ENCODE measurements at regions not wholly inside any gene's neighbourhood (a gene's known extent, or its start where the extent isn't known, plus 50 kb on each side); places are given as distances from the start of the nearest gene placed in this dataset.
"Not testable (repeated sequence)": the region's sequence is repeated elsewhere in the genome, so short reads cannot be mapped to it uniquely, and the experiment has no call there.

DNA sequence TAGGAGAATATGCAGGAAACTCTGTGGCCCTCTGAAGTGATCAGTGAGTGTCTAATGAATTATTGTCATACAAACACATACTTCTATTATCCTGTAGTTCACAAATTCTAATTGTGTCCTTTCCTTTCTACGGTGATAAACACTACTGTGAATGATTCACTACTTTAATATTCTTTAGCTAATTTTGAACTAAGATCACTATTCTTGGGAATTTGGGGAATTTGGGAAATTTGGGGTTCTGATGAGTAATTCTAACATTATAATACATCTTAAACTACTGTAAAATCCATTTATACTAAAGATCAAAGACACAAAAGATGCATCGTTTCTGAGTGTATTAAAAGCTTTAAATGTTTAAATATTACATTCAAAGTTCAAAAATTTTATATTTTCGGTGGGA, 1287.2 kb upstream of the CITED2 start:
- DNase-seq (ENCODE audit: low spot score) = no peak

DNA sequence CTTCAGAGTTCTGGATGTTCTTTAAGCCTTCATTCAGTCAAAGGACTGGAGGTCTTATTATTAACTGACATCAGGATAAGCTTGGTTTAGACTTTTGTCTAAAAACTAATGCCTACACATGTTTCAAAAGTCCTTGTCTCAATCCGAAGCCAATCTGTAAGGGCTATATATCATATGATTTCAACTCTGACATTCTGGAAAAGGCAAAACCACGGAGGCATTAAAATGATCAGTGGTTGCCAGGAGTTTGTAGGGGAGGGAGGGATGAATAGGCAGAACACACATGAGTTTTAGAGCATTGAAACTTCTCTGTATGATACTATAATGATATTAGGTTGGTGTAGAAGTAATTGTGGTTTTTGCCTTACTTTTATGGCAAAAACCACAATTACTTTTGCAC, 1285.8 kb upstream of the CITED2 start:
- DNase-seq (ENCODE audit: low spot score) = no peak

DNA sequence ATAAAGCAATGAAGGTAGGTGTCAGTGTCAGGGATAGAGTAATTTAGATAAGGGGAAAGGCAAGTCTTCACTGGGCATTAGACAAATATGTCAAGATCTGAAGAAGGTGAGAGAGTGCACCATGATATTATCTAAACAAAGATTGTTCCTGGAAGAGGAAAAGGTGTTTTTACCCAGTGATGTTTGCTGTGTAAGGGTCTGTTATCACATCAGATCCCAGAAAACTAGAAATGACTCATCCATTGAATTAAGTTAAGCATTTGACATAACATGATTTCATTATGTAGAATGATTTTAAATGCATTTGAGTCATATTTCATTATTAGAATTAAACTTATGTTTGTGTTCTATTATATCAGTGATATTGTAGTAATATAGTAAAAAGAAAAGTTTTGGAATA, 1279.5 kb upstream of the CITED2 start:
- DNase-seq (ENCODE audit: low spot score) = no peak

DNA sequence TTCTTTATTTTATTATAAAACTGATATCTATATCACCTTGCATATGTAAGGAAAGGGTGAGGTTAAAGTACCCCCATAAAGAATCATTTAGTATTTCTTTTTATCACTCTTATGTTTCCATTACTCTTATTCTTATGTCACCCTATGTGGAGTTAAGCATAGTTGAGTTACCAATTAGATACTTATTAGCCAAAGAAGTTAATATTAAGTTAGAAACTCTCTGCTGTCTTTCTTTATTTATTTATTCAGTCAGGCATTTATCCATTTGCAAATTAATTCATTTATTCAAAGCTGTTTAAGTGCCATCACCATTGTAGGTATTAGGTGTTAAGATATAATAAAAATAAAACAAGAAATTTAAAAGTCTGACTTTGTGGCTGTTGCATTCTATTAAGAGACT, 1279.1 kb upstream of the CITED2 start:
- DNase-seq (ENCODE audit: low spot score) = no peak

DNA sequence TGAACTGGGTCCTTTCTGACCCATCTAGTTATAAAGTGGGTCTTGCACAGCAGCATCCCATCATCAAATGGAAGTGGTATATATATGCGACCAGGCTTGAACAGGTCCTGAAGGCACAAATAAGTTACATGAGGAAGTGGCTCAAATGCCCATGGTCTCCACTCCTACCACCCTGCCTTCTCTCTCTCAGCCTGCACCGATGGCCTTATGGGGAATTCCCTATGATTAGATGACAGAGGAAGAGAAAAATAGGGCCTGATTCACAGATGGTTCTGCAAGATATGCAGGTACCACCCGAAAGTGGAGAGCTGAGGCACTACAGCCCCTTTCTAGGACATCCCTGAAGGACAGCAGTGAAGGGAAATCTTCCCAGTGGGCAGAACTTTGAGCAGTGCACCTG, 1275.1 kb upstream of the CITED2 start:
- DNase-seq (ENCODE audit: low spot score) = not testable (repeated sequence)

DNA sequence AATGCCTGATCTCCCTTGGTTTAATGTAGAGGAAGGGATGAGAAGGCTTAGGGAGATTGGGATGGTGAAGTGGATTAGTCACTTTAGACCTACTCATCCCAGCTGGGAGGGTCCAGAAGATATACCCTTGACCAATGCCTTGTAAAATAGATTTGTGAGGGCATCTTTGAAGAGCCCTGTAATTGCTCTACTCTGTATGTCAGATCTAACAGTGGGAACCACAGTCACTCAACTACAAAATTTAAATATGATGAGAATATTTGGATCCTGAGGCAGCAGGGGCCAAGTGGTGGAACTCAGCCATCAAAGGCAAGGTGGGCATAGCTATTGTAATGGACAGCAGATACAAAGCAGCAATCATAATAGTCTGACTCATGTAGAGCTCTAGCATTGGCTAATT, 1272.9 kb upstream of the CITED2 start:
- DNase-seq (ENCODE audit: low spot score) = not testable (repeated sequence)

DNA sequence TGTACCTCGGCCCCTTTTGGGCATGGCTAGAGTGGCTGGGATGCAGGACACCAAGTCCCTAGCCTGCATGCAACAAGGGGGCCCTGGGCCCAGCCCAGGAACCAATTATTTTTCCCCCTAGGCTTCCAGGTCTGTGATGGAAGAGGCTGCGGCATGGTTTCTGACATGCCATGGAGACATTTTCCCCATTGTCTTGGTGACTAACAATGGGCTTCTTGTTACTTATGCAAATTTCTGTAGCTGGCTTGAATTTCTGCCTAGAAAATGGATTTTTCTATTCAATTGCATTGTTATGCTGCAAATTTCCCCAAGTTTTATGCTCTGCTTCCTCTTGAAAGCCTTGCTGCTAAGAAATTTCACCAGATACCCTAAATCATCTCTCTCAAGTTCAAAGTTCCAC, 1269.6 kb upstream of the CITED2 start:
- DNase-seq (ENCODE audit: low spot score) = no peak

DNA sequence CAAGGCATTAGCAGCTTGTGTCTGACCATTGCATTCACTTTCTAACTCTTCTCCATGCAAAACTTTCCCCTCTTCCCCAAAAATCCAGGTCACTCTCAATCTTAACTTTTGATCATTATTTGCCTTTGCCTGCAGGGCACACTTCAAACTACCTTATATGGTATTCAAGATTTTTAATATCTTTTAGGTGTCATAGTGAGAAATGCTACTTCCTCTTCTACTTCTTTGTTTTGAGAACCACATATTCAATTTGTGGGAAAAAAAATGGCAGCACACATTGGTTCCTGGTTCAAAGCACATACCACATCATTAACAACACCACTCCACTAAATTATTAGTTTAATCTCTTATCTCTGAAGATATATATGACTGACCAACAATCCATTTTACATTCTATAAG, 1267.0 kb upstream of the CITED2 start:
- DNase-seq (ENCODE audit: low spot score) = no peak

DNA sequence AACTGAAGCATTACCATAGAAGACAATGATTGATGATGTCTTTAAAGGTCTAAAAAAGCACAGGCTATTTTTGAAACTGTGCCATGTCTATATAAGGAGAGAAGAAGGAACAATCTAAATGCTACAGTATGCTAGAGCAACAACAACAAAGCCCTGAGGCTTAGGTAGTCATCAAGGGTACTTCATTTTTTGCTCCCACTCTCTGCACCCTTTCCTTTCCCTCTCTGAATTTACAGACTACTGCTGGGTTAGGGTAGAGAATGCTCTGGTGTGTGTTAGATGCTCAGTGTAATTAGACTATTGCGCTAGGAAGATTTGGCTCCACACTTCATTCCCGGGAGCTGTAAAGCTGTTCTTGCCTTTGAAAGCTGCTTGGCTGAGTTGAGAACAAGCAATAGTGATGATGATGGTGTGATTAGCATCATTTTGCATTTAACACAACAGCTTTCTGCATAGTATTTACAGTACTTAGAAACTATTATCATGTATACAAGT, 1262.5 kb upstream of the CITED2 start:
- DNase-seq (ENCODE audit: low spot score) = no peak

DNA sequence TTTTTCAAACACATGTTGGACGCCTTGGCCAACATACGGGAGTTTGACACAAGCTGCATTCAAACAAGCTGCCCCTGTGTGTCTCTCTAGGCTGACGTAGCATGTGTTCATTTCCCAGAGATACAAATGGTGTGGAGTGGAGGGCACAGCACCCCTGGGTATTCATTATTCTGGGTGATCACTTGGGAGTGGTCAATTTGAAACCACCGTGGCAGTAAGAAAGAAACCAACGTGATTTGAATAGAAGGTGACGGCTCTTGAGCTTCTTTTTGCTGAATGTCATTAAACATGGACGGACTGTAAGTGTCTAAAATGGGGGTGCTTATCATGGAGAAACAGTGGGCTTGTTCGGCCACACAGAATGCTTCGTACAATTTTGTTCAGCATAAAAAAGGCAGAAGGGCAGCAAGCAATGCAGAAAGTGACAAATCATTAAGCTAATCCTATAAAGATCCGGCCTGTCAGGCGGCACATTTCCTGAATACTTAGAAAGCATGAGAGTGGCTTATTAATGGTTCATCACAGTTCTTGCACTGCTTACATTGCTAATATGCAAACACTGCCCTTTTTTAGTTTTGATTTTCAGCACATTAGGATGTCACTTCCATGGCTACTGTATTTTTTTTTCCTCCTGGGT, 1261.9 kb upstream of the CITED2 start:
- no peak for DNase-seq (ENCODE audit: low spot score)

DNA sequence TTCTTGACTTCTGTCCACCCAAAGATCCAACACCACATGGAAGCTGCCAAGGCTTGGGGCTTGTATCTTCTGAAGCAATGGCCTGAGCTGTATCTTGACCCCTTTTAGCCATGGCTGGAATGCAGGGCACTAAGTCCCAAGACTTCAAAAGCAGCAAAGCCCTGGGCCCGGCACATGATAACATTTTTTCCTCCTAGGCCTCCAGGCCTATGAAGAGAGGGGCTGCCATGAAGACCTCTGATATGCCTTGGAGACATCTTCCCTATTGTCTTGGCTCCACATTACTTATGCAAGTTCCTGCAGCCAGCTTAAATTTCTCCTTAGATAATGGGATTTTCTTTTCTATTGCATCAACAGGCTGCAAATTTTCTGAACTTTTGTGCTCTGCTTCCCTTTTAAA, 1252.6 kb upstream of the CITED2 start:
- DNase-seq (ENCODE audit: low spot score) = no peak

DNA sequence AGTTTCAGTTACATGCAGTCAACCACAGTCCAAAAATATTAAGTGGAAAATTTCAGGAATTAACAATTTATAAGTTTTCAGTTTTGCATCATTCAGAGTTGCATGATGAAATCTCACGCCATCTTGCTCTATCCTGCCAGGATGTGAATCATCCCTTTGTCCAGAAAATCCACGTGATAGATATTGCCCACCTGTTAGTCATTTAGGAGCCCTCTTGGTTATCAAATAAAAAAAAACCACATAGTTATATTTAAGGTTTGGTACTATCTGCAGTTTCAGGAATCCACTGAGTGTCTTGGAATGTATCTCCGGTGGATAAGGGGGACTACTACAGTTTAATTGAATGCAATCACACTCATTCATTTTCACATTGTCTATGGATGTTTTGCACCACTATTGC, 1249.0 kb upstream of the CITED2 start:
- DNase-seq (ENCODE audit: low spot score) = no peak

DNA sequence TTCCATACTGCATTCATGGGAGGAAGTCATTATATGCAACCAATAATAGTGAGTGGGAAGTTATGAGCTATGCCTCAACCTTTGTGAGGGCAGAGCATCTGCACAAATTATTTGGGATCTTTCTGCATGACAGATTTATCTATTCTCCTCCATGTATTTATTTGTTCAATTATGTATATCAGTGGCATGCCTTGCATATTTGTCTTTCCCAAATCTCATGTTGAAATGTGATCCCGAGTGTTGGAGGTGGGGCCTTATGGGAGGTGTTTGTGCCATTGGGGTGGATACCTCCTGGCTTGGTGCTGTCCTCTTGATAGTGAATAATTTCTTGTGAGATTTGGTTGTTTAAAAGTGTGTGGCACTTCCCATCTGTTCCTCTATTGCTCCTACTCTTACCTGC, 1246.0 kb upstream of the CITED2 start:
- DNase-seq (ENCODE audit: low spot score) = no peak

DNA sequence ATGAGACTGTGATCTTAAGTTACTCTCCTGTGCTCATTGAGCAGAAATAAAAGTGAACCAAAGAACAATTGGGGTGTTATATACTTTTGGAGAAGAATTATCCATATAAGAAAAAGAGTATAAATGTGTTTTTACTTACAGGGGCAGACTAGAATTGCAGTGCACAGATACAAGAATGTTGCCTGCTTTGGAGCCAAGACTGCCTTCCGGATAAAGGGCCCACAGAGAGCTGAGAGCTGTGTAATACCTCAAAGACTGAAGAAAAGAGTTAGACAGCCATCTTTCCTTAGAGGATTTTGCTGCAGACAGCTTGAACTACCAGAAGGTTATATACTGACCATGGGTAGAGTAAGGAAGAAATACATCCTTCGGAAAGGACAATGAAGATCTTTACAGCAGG, 1235.5 kb upstream of the CITED2 start:
- no peak for DNase-seq (ENCODE audit: low spot score)

DNA sequence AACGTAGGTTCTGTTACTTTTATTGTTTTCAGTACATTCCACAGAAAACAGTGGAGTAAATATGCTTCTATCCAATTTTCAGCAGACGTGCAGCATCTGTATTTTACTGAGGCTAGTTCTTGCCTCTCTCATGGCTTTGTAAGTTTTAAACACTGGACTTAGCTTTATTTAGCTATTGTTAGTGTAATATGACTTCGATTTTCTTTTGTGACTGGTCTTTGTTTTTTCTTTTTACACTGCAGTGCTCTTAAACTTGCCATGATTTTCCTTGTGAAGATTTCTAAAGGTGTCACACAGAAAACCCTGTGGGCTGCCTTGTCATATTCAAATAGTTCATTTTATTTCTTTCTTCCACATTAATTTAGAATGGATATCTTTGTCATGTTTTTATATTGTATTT, 1234.9 kb upstream of the CITED2 start:
- DNase-seq (ENCODE audit: low spot score) = no peak

DNA sequence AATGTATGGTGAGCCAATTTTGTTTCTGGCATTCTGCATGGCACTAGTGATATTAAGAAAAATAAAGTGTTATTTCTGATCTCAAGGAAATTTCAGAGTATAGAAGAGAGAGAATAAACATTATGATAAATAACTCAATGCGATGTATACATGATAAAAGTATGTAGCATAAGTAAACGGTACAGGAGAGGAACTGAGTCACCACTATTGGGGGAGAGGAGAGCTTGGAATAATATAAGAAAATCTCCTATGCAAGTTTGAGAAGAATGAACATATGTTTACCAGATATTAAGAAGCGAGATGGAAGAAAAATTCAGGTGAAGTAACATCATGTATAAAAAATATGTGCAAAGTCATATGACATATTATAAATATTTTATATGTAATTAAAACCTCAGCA, 1230.3 kb upstream of the CITED2 start:
- no peak for DNase-seq (ENCODE audit: low spot score)

DNA sequence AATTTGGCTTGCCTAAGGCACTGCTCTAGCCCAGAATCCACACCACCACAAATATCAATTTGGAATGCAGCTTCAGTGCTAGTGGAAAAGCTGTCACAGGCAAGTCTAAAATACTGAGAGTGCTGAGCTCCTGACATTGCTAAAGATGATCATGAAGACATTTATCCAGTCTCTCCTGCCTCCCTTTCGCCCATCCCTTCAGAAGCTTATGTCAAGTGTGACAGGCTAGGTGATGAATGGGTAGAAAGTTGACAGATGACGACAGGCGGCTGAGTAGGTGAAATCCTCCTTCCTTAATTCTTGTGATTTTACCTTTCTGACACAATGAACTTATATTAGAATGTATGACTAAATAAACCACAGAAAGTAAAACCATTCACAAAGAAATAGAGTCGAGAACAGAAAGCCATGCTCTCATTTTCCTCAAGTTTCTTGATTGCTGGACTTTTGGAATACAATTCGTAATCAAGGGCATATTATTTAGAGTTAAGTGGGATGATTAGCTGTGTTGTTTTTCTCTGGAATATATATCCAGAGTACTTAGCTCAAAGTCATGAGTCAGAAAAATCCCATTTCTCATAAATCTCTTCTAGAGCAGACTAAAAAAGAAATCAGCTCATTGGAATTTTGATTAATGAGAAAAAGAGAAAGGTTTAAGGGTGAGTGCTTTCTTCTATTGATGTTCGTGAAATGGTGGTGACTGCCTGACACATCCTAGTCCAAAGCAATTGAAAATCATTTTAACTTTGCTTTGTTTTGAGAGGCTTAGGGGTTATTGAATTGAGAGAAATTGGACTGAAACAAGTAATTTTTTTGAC, 1228.2 kb upstream of the CITED2 start:
- no peak for DNase-seq (ENCODE audit: low spot score)

DNA sequence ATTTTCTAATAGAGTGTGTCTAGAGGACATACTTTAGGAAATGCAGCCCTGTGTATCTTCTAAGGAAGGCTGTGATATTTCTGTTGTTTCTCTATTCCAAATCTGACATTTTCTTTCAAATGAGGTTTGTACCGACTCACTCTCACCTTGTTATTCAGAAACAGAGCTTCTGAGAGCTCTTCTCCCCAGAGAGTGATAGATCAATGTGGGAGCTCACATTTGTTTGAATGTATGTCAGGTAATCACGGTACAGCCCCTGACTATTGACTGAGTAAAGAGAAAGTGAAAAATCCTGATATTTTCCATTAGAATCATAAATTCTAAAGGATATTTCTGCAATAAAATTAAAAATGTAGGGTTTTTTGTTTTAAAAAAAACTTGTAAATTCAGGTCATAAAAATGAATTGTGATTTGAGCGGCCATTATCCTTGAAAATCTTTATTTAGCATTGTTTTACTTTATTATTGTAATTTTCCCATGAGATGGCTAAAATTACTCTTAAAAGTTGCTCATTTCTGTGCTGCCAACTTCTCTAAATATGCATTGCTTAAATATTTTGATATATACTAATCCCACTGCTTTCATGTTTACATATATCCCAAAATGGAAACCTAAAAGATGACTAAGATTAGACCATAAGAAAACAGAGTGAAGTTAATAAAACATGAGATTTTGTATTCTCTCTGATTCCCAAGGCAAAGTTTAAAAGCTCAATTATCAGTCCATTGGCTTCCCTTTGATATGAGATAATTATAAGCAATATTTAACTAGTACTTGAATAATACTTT, 1226.8 kb upstream of the CITED2 start:
- DNase-seq (ENCODE audit: low spot score) = no peak

DNA sequence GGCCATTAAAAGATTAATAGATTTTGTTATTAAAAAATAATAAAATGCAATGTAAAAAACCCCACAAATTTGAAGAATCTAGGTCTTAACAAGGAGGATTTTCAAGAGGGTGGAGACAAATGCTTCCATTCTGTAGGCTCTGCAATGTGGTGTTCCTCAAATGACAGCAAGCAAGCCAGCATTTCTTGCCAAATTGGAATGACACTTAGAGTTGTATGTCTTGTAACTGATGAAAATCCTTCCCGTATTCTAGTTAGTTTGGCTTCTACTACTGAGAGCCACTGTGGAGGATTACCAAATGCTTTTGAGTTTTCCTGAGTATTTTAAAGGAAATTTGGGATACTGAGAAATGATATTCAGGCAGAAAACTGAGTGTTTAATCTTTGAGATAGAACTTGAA, 1225.5 kb upstream of the CITED2 start:
- no peak for DNase-seq (ENCODE audit: low spot score)

DNA sequence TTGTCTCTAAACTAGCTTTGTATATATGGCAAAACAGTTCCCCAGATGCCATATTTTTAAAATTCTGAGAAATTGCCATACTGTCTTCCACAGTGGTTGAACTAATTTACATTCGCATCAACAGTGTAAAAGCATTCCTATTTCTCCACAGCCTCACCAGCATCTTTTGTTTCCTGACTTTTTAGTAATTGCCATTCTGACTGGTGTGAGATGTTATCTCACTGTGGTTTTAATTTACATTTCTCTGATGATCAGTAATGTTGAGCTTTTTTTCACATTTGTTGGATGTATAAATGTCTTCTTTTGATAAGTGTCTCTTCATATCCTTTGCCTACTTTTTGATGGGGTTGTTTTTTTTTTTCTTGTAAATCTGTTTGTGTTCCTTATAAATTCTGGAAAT, 1222.7 kb upstream of the CITED2 start:
- no peak for DNase-seq (ENCODE audit: low spot score)

DNA sequence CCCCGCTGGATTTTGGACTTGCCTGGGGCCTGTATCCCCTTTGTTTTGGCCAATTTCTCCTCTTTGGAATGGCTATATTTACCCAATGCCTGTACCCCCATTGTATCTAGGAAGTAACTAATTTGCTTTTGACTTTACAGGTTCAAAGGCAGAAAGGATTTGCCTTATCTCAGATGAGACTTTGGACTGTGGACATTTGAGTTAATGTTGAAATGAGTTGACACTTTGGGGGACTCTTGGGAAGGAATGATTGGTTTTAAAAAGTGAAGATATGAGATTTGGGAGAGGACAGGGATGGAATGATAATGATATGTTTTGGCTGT, 1220.3 kb upstream of the CITED2 start:
- no peak for DNase-seq (ENCODE audit: low spot score)

DNA sequence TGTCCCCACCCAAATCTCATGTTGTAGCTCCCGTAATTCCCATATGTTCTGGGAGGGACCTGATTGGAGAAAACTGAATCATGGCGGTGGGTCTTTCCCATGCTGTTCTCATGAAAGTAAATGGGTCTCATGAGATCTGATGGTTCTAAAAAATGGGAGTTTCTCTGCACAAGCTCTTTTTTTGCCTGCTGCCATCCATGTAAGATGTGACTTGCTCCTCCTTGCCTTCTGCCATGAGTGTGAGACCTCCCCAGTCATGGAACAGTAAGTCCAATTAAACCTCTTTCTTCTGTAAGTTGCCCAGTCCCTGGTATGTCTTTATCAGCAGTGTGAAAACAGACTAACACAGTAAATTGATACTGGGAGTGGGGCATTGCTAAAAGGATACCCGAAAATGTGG, 1218.4 kb upstream of the CITED2 start:
- no peak for DNase-seq (ENCODE audit: low spot score)

DNA sequence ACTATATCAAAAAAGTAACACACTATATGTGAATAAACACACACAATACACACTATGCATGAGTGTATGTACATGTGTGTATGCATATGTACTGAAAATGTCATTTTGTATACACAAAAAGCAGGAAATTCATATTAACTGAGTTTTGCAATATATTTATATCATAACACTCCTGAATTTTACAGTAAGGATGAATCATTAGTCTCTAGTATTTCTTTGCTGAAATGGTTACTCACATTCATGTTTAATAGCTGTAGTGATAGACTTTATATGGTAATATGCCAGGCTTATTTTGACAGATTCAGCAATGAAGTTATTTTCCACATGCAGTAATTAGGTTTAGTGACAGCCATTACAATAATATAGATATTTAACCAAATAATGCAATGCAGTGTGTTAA, 1216.2 kb upstream of the CITED2 start:
- no peak for DNase-seq (ENCODE audit: low spot score)

All from hematopoietic multipotent progenitor cell treated with erythropoietin and hydrocortisone succinate and interleukin-3 and kit ligand, for 17 days (in vitro differentiated cells).